ENCODE measurements at regions not wholly inside any gene's neighbourhood (a gene's known extent, or its start where the extent isn't known, plus 50 kb on each side); places are given as distances from the start of the nearest gene placed in this dataset.
"Not testable (repeated sequence)": the region's sequence is repeated elsewhere in the genome, so short reads cannot be mapped to it uniquely, and the experiment has no call there.

DNA sequence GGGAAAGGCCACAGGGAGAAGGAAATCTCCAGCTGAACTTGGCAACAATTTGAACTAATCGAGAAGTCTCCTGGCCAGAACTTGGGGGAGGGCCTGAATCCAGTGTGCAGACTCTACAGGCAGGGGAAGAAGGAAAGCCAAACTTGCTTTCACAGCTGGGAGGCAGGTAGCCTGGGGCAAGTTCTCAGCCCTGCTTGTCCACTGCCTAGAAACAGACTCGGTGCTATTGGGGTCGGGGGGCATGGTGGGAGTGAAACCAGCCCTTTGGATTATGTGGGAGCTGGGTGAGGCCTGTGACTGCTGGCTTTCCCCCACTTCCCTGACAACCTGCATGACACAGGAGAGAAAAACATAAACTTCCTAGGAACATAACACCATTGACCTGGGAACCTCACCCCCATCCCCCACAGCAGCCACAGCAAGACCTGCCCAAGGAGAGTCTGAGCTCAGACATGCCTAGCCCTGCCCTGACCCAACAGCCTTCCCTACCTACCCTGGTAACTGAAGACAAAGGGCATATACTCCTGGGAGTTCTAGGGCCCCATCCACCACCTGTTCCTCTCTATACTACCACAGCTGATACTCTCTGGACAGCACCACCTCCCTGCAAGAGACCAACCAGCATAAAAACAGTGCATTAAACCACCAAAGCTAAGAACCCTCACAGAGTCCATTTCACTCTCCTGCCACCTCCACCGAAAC, 103.7 kb upstream of the MNS1 start:
- no peak for DNase-seq

- no peak for DNase-seq
Observed at GRCh38 chr15:56557415-56557814, 92.5 kb upstream of the MNS1 start.

- DNase-seq: no peak
Observed at GRCh38 chr15:56553486-56553885, 88.5 kb upstream of the MNS1 start.

DNA sequence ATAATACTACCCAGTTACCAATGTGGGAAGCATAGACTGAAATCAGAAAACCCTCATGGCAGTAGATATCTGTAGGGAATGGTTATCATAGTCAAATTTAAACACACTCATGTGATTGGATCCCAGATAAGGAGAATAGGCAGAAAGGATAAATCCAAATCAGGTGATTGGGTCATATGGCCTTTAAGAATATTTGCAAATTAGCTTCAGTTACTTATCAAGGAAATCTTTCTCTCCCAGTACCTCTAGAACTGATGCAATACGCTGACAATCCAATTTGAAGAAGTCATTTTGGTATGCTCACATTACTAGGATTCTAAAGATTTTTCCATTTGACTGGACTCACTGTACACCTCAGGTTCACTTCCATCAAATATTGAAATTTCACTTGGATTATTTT, 87.7 kb upstream of the MNS1 start:
- no peak for DNase-seq

DNA sequence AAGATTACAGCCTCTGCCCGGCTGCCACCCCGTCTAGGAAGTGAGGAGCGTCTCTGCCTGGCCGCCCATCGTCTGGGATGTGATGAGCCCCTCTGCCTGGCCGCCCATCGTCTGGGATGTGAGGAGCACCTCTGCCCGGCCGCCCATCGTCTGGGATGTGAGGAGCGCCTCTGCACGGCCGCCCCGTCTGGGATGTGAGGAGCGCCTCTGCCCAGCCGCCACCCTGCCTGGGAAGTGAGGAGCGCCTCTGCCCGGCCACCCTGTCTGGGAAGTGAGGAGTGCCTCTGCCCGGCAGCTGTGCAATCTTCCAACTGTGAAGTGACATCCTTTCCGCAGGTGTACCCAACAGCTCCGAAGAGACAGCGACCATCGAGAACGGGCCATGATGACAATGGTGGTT, 75.6 kb upstream of the MNS1 start:
- DNase-seq: not testable (repeated sequence)

DNA sequence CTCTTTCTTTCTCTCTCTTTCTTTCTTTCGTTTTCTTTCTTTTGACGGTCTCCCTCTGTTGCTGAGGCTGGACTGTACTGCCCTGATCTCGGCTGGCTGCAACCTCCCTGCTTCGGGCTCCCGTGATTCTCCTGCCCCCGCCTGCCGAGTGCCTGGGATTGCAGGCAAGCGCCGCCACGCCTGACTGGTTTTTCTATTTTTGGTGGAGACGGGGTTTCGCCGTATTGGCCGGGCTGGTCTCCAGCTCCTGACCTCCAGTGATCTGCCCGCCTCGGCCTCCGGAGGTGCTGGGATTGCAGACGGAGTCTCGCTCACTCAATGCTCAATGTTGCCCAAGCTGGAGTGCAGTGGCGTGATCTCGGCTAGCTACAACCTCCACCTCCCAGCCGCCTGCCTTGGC, 75.2 kb upstream of the MNS1 start:
- not testable (repeated sequence) for DNase-seq

DNA sequence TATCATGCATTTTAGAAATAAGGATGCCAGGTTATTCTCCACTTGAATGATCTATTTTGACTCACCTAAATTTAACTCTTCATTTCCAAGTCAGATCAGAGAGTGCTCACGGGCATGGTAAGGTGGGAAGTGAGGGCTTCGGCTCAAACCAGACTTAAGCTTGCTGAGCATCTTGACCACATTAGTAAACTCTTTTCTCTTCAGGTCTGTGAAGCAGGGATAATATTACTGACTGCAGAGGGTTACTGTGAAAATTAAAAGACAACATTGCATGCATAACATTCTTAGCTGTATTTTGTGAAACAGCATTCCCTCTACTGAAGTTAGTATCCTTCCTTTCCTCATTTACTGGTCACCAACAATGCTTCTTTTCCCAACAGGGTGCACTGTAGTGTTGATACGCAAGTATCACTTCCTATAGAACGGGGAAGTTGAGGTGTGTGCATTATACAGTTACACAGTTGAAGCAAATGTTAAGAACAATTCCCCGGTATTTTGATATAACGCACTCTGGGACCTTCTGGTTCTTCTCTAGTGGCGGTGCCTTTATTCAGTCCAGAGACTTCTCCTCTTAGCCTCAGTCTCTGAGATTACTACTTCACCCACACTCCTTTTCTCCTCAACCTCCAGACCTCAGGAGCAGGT, 74.1 kb upstream of the MNS1 start:
- DNase-seq: no peak

DNA sequence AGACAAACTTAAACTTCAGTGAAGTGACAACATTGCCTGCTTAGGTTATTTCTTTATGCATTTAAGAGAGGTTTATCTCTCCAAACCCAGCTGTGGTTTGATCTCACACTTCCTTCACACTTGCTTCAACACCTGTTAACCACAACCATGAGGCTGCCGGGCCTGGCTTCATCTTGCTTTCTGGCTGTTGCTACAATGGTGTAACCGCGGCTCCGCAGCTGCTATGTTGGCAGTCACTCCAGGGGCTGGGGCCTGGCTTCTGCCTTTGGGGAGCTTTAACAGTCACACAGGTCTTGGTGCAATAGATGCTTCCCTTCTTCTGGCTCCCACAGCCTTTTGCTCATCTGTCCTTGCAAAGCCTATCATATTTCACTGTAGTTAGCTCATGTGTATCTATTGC, 72.9 kb upstream of the MNS1 start:
- DNase-seq: peak; percentile 3

- no peak for DNase-seq
Observed at GRCh38 chr15:56534728-56535127, 69.8 kb upstream of the MNS1 start.

DNA sequence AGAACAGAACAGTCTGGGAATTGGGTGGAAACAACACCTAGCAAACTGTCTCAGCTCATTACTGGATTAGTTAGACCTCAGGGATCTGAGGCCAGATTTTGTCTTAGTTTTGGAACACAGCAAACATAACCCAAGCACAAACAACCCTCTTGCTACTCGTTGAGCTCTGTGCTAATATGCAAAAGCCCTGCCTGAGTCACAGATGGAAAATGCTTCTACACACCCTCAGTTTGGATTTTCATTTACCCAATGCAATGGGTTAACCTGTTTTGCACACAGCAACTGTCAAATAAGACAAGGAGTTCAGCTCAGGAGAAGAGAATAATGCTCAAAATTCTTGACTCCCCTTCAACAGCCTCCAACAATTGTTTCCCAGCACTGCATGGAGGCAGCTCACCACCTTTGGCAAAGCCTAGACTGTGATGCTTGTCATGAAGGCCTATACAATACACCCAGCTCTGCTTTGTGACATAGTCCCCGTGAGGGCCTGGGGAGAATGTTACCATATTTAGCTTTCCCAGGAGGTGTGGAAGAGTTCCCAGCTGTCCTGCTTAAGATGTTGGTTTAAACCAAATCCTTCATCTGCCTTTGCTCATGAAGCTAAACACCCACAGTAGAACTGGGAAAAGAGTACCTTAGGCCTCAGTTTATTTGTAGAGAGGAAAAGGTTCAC, 68.9 kb upstream of the MNS1 start:
- no peak for DNase-seq

GRCh38 chr15:56532721-56533460, 68.0 kb upstream of the MNS1 start:
- no peak for DNase-seq

DNA sequence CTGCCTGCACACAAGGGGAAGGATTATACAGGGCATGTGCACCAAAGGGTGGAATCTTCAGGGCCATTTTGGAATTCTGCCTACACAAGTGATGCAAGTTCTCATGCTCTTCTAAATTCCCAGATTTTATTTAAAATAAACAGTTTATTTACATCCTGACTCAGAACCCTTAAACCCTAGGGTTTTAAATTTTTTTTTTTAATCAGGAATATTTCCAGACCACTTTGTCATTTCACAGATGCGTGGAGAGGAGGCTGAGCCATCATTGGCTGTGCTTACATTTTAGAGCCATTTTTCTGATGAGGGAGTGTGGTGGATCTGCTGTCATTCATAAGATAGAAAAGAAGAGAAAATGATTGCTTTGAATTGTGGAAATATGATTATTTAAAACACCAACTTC, 65.2 kb upstream of the MNS1 start:
- no peak for DNase-seq

DNA sequence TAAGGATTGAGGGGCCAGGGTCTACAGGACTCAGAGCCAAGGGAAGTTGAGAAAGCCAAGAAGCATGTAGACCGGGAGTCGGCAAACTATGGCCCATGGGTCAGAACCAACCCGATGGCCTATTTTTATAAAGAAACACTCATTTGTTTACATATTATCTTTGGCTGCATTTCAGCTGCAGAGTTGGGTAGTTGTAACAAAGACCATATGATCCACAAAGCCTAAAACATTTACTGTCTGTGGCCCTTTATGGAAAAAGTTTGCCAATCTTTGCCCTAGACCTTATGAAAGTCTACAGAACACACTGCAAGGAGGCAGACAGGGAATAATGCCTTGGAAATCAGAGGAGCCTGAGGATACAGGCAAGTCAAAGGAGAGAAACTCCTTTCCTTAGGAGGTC, 63.2 kb upstream of the MNS1 start:
- no peak for DNase-seq

DNA sequence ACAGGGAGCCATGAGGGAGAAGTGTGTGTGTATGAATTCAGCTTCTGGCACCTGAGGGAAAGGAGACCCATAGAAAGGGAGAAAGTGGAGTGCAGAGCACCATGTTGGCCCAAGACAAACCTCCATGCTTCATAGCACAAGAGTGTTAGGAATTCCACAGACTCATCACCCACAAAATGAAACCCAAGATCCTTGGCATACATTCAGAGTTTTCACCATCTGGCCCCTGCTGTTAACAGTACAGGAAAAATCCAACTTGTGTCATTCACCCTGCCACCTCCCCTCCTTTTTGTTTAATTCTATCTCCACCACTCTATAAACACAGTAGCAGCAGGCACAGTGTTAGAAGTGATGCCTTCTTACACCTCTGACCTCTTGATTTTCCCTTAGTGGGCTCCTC, 60.0 kb upstream of the MNS1 start:
- DNase-seq: no peak

- no peak for DNase-seq
Observed at GRCh38 chr15:56523521-56523920, 58.6 kb upstream of the MNS1 start.

DNA sequence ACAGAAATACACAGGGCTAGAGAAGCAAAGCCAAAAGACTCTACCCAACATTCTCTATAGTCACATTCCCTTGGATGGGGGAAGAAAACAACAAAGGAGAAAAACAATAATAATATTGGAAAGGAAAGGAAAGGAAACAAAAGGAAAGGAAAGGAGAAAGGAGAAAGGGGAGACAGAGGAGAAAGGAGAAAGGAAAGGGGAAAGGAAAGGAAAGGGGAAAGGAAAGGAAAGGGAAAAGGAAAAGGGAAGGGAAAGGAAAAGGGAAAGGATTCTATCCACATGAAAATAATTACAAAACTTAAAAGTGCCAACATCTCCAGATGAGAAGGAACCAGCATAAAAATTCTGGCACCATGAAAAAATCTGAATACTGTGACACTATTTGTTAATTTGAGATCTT, 54.1 kb upstream of the MNS1 start:
- no peak for DNase-seq

Measured in activated CD4-positive, alpha-beta T cell treated with anti-CD3 and anti-CD28 coated beads, Interleukin-2, amount 50 U/mL, for 48 hours (primary cell).